Astrocyte (in vitro differentiated cells and primary cell): ENCODE measurements at regions not wholly inside any gene's neighbourhood (a gene's known extent, or its start where the extent isn't known, plus 50 kb on each side); places are given as distances from the start of the nearest gene placed in this dataset.

Experiments
- DNase-seq: peaks from one replicate; pipeline ENCODE4 v3.0.0-alpha.2; 2010; ENCODE audit warnings: low read depth
- FAIRE-seq: peaks from 2 replicates; lab custom pipeline; 2011; peaks lifted over from hg19 to GRCh38; lab: Jason Lieb, UNC
- H2AFZ ChIP-seq: 2 replicates; pipeline ENCODE4 v1.6.0; 2012; ENCODE audit warnings: low read depth, low read length, inconsistent platforms
- H3K27ac ChIP-seq: 2 replicates; pipeline ENCODE4 v1.5.1; 2011; ENCODE audit warnings: low read depth, low read length, inconsistent platforms
- H3K27me3 ChIP-seq: 2 replicates; pipeline ENCODE4 v1.6.0; 2011; ENCODE audit warnings: low read length, inconsistent platforms; ENCODE audit not compliant: insufficient read depth
- H3K36me3 ChIP-seq: 2 replicates; pipeline ENCODE4 v1.5.1; 2011; ENCODE audit warnings: low read length, inconsistent platforms; ENCODE audit not compliant: insufficient read depth
- H3K4me1 ChIP-seq: 2 replicates; pipeline ENCODE4 v1.5.1; 2011; ENCODE audit warnings: low read length, inconsistent platforms; ENCODE audit not compliant: insufficient read depth
- H3K4me2 ChIP-seq: 2 replicates; pipeline ENCODE4 v1.6.0; 2012; ENCODE audit warnings: low read length, inconsistent platforms
- H3K4me3 ChIP-seq: 2 replicates; pipeline ENCODE4 v1.5.1; 2011; ENCODE audit warnings: low read depth, mild to moderate bottlenecking, low read length, inconsistent platforms; ENCODE audit not compliant: insufficient read depth
- H3K79me2 ChIP-seq: 2 replicates; pipeline ENCODE4 v1.6.0; 2012; ENCODE audit warnings: mild to moderate bottlenecking, low read length, inconsistent platforms; ENCODE audit not compliant: insufficient read depth
- H3K9ac ChIP-seq: 2 replicates; pipeline ENCODE4 v1.6.0; 2012; ENCODE audit warnings: mild to moderate bottlenecking, low read length, inconsistent platforms
- H3K9me3 ChIP-seq: 2 replicates; pipeline ENCODE4 v1.5.1; 2012; ENCODE audit warnings: low read depth, mild to moderate bottlenecking, low read length, inconsistent platforms; ENCODE audit not compliant: insufficient read depth
- H4K20me1 ChIP-seq: 2 replicates; pipeline ENCODE4 v1.6.0; 2012; ENCODE audit warnings: low read length, inconsistent platforms; ENCODE audit not compliant: insufficient read depth
- H3K27ac Mint-ChIP-seq: one replicate; pipeline ENCODE4 v1.8.0; 2021; ENCODE audit warnings: mild to moderate bottlenecking, mixed read lengths; ENCODE audit not compliant: unreplicated experiment
- H3K27me3 Mint-ChIP-seq: one replicate; pipeline ENCODE4 v1.8.0; 2021; ENCODE audit warnings: low read depth, mixed read lengths; ENCODE audit not compliant: unreplicated experiment
- H3K36me3 Mint-ChIP-seq: one replicate; pipeline ENCODE4 v1.8.0; 2021; ENCODE audit warnings: low read depth, mixed read lengths; ENCODE audit not compliant: unreplicated experiment
- H3K4me1 Mint-ChIP-seq: one replicate; pipeline ENCODE4 v1.8.0; 2021; ENCODE audit warnings: low read depth, mixed read lengths; ENCODE audit not compliant: unreplicated experiment
- H3K4me3 Mint-ChIP-seq: one replicate; pipeline ENCODE4 v1.8.0; 2021; ENCODE audit warnings: mild to moderate bottlenecking, moderate library complexity, mixed read lengths; ENCODE audit not compliant: unreplicated experiment
- H3K9me3 Mint-ChIP-seq: one replicate; pipeline ENCODE4 v1.8.0; 2021; ENCODE audit warnings: mild to moderate bottlenecking, mixed read lengths; ENCODE audit not compliant: unreplicated experiment
- EZH2 ChIP-seq: IDR thresholded peaks from 2 replicates; pipeline ENCODE4 v1.6.1; 2012; ENCODE audit warnings: mild to moderate bottlenecking, low read length, inconsistent platforms; ENCODE audit not compliant: insufficient read depth
- TF ChIP-seq, protein P1 (sequence below): IDR thresholded peaks from 2 replicates; pipeline ENCODE4 v1.5.1; 2011; ENCODE audit warnings: low read depth, mild to moderate bottlenecking, inconsistent platforms, low read length, moderate library complexity; ENCODE audit not compliant: insufficient read depth

DNA sequence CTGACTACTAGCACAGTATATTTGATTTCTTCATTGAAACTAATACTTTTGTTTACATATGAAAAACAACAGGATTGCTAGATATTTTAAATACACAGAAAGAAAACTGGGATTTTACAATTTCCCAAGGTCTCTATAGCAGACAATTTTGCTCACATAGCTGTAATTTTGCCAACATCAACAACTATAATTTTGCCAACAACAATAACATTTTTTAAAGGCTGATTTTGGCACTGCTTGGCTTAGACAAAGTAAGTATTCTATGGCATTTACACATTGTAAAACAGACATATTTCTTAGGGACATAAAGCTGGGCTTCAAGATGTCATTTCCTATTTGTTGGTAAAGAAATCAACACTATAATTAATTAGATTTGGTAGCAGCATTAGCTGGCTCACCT, 922.1 kb downstream of the RAB28 start:
- no peaks in the 10 kb centered on the region for H3K9me3 ChIP-seq
- TF ChIP-seq, protein P1, sequence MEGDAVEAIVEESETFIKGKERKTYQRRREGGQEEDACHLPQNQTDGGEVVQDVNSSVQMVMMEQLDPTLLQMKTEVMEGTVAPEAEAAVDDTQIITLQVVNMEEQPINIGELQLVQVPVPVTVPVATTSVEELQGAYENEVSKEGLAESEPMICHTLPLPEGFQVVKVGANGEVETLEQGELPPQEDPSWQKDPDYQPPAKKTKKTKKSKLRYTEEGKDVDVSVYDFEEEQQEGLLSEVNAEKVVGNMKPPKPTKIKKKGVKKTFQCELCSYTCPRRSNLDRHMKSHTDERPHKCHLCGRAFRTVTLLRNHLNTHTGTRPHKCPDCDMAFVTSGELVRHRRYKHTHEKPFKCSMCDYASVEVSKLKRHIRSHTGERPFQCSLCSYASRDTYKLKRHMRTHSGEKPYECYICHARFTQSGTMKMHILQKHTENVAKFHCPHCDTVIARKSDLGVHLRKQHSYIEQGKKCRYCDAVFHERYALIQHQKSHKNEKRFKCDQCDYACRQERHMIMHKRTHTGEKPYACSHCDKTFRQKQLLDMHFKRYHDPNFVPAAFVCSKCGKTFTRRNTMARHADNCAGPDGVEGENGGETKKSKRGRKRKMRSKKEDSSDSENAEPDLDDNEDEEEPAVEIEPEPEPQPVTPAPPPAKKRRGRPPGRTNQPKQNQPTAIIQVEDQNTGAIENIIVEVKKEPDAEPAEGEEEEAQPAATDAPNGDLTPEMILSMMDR = no peak
- no peak for TF ChIP-seq EZH2
- no peaks in the 10 kb centered on the region for H3K9me3 Mint-ChIP-seq

DNA sequence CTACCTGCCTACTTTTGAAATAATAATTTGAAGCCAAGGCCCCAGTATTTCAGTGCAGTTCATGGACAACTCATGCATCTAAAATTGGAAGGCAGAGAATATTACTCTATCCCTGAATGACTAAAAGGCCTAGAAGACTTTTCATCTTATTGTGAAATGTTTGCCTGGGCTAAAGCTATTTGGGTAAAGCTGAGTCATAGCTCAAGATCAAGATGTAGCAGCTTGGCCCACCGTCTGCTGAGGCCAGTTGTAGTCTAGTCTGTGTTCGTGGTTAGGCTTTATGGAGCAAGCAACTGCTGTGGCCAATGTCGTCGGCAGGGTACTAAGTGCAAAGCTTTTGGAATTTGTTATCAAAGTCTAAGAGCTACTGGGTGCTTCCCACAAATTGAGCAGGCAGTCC, 929.1 kb downstream of the RAB28 start:
- H3K9ac ChIP-seq = no peak overlapping the region
- no peaks in the 10 kb centered on the region for H3K36me3 Mint-ChIP-seq
- DNase-seq = peak; percentile 0

More for the DNA sequence above, 922.1 kb downstream of the RAB28 start:
- Histone ChIP-seq H3K27me3 (no peaks in the 10 kb centered on the region), H2AFZ (no peak overlapping the region), H3K9ac (no peak overlapping the region), H4K20me1 (no peaks in the 10 kb centered on the region), H3K4me2 (no peak overlapping the region), H3K79me2 (no peaks in the 10 kb centered on the region), H3K4me3 (no peak overlapping the region), H3K36me3 (no peaks in the 10 kb centered on the region), H3K27ac (no peak overlapping the region), H3K4me1 (no peaks in the 10 kb centered on the region)
- Mint-ChIP-seq H3K36me3 (no peaks in the 10 kb centered on the region), H3K27ac (no peak overlapping the region), H3K27me3 (no peaks in the 10 kb centered on the region), H3K4me1 (no peaks in the 10 kb centered on the region), H3K4me3 (no peak overlapping the region)
- DNase-seq = no peak
- FAIRE-seq = no peak

DNA sequence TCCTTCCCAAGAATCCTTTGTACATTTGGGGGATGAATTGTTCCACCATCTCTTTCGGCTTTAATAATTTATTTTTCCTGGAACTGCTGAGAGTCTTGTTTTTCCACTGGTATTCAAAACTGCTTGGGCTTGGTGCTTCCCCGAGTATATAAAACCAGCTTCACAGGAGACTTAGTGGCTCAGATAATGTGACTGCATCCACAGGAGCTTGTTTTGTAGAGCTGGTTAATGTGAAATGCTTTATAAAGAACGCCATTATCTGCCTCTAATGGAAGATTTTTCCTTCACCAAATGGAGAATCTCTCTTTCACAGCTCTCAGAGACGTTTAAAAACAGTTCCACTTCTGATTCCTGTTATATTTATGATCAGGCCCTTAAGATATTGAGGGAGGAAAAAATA, 935.5 kb downstream of the RAB28 start:
- peaks cover 4% of the 10 kb centered on the region for H3K27me3 Mint-ChIP-seq
- FAIRE-seq (no peak), DNase-seq (no peak)
- Histone ChIP-seq H3K9me3 (no peaks in the 10 kb centered on the region), H2AFZ (no peak overlapping the region), H3K4me3 (no peak overlapping the region), H3K4me2 (no peak overlapping the region), H3K36me3 (no peaks in the 10 kb centered on the region), H3K79me2 (no peaks in the 10 kb centered on the region), H3K4me1 (no peaks in the 10 kb centered on the region), H4K20me1 (no peaks in the 10 kb centered on the region), H3K9ac (no peak overlapping the region), H3K27me3 (no peaks in the 10 kb centered on the region), H3K27ac (no peak overlapping the region)
- no peak overlapping the region for H3K27ac Mint-ChIP-seq
- TF ChIP-seq, protein P1 = no peak
- no peak for TF ChIP-seq EZH2
- no peaks in the 10 kb centered on the region for H3K9me3 Mint-ChIP-seq
- H3K36me3 Mint-ChIP-seq = no peaks in the 10 kb centered on the region
- no peak overlapping the region for H3K4me3 Mint-ChIP-seq
- H3K4me1 Mint-ChIP-seq = peaks cover 10% of the 10 kb centered on the region

More for the DNA sequence above, 929.1 kb downstream of the RAB28 start:
- Histone ChIP-seq H3K27ac (no peak overlapping the region), H3K4me1 (no peaks in the 10 kb centered on the region), H3K27me3 (no peaks in the 10 kb centered on the region), H3K79me2 (no peaks in the 10 kb centered on the region), H3K4me2 (no peak overlapping the region), H4K20me1 (no peaks in the 10 kb centered on the region), H3K4me3 (no peak overlapping the region), H2AFZ (no peak overlapping the region), H3K36me3 (no peaks in the 10 kb centered on the region), H3K9me3 (no peaks in the 10 kb centered on the region)
- no peak overlapping the region for H3K4me3 Mint-ChIP-seq
- TF ChIP-seq, protein P1 = no peak
- TF ChIP-seq EZH2 = no peak
- no peaks in the 10 kb centered on the region for H3K27me3 Mint-ChIP-seq
- FAIRE-seq = no peak
- peak overlapping the region; percentile 83 for H3K27ac Mint-ChIP-seq
- peaks cover 18% of the 10 kb centered on the region for H3K4me1 Mint-ChIP-seq
- H3K9me3 Mint-ChIP-seq = no peaks in the 10 kb centered on the region
